Upper lobe of left lung (tissue), 4 donors: ENCODE measurements at regions not wholly inside any gene's neighbourhood (a gene's known extent, or its start where the extent isn't known, plus 50 kb on each side); places are given as distances from the start of the nearest gene placed in this dataset.

Experiments used
- EP300 ChIP-seq, 4 donors: sonication (generic); formaldehyde crosslinking; IDR thresholded peaks; one replicate each; pipeline ENCODE4 v1.5.1; 2017; ENCODE audit warnings: antibody characterized with exemption in 4 of 4, control low read depth in 2 of 4
- POLR2A ChIP-seq, 4 donors: fragments of 450-650 bp; IDR thresholded peaks; one replicate each; pipeline ENCODE4 v1.5.1; 2016 to 2017; ENCODE audit warnings: antibody characterized with exemption in 4 of 4, mild to moderate bottlenecking in 2 of 4
- POLR2AphosphoS5 ChIP-seq, 2 donors: sonication (generic); formaldehyde crosslinking; IDR thresholded peaks; one replicate each; pipeline ENCODE4 v1.5.1; 2017; ENCODE audit warnings: antibody characterized with exemption in 2 of 2
- TF ChIP-seq, protein P1 (sequence below), 6 experiments: fragments of 450-650 bp in 4 of 6; fragments of 200-600 bp in 2 of 6; sonication (generic) in 2 of 6; IDR thresholded peaks; one replicate each; pipeline ENCODE4 v1.5.1; 2016 to 2019; ENCODE audit warnings: antibody characterized with exemption in 6 of 6

- TF ChIP-seq, protein P1, sequence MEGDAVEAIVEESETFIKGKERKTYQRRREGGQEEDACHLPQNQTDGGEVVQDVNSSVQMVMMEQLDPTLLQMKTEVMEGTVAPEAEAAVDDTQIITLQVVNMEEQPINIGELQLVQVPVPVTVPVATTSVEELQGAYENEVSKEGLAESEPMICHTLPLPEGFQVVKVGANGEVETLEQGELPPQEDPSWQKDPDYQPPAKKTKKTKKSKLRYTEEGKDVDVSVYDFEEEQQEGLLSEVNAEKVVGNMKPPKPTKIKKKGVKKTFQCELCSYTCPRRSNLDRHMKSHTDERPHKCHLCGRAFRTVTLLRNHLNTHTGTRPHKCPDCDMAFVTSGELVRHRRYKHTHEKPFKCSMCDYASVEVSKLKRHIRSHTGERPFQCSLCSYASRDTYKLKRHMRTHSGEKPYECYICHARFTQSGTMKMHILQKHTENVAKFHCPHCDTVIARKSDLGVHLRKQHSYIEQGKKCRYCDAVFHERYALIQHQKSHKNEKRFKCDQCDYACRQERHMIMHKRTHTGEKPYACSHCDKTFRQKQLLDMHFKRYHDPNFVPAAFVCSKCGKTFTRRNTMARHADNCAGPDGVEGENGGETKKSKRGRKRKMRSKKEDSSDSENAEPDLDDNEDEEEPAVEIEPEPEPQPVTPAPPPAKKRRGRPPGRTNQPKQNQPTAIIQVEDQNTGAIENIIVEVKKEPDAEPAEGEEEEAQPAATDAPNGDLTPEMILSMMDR (IDR thresholded peaks at IDR 0.05): no peak
- TF ChIP-seq EP300 (IDR thresholded peaks at IDR 0.05) (no peak), POLR2A (IDR thresholded peaks at IDR 0.05) (no peak), POLR2AphosphoS5 (IDR thresholded peaks at IDR 0.05) (no peak)
Observed at GRCh38 chr4:187547316-187547715, 448.3 kb upstream of the ZFP42 start.
